ENCODE measurements at regions not wholly inside any gene's neighbourhood (a gene's known extent, or its start where the extent isn't known, plus 50 kb on each side); places are given as distances from the start of the nearest gene placed in this dataset.
"Not testable (repeated sequence)": the region's sequence is repeated elsewhere in the genome, so short reads cannot be mapped to it uniquely, and the experiment has no call there.

DNA sequence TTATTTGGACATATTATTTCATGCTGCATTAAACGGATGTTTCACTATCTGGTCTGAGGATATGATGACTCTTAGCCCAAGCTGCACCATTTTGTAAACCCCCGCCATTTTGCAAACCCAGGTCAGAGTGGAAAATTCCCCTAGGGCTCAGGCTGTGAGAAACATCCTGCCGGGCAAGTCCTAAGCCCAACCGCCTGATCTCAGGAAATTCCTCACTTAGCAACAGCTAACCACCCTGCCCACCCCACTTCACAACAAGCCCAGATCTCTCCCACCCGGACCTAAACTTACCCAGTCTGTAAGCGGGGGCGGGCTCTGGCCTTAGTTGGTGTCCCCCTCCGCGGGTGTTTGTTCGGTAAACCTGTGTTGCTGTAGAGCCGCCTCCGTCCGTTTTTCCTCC lies 2747.1 kb downstream of the PCDH7 start:
- no peak for DNase-seq

DNA sequence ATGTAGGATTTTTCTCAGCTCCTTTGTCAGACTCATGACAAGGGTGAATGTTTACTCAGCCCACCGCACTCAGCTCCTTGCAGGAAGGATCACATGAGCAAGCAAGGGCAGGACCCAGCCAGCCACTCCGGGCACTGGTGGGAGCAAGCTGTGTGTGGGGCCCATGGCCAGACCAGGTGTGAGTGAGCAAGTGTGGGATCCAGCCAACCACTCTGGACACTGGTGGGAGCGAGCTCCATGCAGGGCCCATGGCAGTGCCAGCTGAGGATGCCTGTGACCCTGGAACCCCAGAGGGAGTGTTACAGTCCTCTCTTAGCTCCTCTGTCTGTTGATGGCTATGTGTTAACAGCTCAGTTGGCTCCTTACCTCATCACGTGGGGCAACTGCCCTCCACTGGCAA lies 2750.6 kb downstream of the PCDH7 start:
- no peak for DNase-seq

DNA sequence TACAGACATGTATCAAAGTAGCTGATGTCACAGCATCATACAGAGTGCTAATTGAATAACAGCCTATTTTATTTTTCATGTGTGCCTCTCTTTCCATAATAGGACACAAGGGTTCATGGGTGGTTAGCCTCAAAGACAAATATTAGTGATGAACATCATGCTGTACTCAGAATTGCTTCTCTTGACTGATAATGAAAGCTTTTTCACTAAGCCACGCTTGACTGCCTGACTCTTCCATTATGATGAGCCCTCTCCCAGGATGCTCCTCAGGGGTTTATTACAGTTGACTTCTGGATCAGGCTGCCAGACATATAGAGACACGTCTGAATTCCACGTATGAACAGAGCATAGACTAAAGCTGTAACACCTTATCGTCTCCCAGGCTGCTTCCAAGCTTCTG lies 2757.5 kb downstream of the PCDH7 start:
- DNase-seq: no peak

DNA sequence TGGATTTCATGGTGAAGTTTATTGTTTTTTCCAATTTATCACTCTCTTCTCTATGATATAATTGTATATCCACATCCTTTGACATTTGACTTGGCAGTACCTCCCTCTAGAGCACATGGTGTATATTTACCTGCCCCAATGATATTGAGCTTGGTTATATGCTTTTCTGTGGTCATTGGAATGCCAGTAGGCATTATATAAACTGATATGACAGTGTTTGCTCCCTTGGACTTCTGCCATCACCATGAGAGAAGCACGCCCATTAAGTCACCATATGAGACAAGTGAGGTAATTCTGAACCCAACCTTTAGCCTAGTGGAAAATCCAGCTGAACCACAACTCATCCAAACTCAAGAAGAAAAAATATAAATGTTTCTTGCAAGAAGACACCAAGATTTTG lies 2761.5 kb downstream of the ARAP2 start:
- no peak for DNase-seq

DNA sequence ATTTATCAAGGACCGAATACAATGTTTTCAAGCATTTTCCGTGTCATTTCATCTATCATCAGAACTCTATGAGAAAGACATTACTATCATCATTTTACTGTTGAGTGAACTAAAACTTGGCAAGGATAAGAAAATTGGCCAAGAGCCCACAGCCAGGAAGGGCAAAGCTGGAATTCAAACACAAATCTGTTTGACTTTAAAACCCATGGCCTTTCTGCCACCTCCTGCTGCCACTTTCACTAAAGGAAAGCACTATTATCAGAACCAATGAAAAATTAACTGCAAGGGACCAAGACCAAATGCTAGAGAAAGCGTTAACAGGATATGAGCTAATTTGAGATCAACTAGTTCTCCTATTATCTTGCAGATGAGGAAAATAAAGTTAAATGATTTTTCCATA lies 2759.2 kb downstream of the ARAP2 start:
- no peak for DNase-seq

DNA sequence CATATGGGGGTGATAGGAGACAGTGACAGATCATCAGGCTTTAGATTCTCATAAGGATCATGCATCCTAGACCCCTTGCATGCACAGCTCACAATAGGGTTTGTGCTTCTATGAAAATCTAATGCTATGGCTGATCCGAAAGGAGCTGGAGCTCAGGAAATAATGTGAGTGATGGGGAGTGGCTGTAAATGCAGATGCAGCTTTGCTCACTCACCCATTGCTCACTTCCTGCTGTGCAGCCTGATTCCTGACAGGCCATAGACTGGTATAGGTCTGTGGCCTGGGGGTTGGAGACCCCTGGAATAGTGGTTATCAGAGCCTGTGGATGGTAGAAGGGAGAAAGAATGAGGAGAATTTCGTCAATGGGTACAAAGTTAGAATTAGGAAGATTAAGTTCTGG lies 2751.1 kb downstream of the ARAP2 start:
- no peak for DNase-seq

DNA sequence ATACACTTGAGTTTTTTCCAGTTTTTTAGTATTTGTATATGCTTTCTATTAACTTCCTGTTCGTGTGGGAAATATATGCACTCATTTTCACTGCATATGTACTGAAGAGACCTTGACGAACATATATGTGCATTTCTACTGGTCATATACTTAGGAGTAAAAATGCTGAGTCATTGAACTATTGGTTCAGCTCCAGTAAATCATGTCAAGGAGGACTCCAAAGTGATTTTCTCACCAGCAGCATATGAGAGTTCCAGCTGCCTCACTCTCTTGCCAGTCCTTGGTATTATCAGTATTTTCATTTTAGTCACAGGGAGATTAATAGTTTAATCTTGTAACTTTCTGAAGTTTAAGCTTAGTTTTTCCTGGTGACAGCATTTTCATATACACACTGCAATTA lies 2750.2 kb downstream of the ARAP2 start:
- no peak for DNase-seq

DNA sequence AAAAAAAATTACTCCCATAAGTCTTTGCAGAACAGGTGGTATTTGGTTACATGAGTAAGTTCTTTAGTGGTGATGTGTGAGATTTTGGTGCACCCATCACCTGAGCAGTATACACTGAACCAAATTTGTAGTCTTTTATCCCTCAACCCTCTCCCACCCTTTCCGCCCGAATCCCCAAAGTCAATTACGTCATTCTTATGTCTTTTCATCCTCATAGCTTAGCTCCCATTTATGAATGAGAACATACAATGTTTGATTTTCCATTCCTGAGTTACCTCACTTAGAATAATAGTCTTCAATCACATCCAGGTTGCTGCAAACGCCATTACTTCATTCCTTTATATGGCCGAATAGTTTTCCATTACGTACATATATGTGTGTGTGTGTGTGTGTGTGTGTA lies 2742.7 kb downstream of the ARAP2 start:
- not testable (repeated sequence) for DNase-seq

DNA sequence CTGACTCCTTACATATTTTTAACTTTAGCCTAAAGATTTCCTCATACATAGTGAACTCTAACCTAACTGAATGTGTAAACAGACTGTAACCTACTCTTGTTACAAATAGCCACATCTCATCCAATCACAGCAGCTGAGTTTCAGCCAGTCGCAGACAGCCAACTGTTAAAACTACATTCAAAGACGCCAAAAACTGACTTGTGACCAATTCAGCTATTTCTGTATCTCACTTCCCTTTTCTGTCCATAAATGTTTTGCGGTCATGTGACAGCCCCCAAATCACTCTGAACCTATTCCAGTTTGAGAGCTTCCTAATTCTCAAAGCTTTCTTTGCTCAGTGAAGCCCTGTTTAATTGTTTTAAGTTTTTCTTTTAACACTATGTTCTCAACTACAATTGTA lies 2731.9 kb downstream of the ARAP2 start:
- DNase-seq: no peak

DNA sequence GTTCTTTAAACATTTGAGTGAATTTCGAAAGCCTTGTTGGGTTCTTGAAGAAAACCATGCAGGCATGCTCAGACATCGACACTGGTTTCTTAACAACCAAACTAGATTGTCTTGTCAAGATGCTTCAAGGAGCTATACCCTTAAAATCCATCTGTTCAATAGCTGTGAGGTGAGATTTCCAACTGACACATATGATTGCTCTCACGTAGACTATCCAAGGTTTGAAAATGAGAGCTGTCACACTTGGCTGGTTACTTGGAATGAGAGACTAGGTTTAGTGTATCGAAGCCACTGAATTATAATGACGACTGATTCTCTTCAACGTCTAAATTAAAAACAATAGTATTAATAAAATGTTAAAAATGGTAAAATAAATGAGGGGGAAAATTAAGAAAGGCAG lies 2725.5 kb downstream of the ARAP2 start:
- DNase-seq: no peak

DNA sequence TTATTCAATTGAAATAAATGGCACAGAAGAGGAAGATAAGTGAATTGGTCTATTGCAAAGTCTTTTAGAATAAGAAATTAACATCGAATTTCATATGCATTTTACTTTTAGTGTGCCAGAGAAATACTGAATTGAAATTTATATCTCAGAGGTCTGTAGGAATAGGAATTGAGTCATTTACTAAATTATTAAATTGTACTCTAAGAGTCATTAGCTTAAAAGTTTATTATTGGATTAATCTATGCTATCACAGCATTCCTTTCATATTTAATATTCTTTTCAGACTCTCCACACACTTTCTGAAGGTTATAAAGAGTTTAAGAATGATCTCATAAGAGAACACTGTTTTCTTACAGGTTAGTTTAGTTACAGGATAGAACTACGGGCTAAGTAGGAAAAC lies 2711.5 kb downstream of the ARAP2 start:
- DNase-seq: no peak

DNA sequence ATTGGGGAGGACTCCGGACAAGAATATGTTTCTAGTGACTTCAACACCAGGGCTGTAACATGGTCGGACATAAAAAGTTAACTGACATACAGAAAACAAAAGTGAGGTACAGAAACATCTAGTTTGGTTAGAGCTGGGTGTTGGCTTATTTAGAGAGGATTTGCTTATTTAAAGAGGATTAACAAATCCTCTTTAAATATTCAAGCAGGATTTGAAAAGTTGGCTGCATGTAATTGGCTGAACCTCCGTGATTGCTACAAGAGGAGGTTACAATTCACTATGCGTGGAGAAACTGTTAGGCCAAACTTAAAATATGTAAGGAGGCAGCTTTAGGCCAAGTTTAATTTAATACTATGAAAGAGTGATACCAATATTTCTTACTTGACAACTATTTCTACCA lies 2707.4 kb downstream of the ARAP2 start:
- no peak for DNase-seq

DNA sequence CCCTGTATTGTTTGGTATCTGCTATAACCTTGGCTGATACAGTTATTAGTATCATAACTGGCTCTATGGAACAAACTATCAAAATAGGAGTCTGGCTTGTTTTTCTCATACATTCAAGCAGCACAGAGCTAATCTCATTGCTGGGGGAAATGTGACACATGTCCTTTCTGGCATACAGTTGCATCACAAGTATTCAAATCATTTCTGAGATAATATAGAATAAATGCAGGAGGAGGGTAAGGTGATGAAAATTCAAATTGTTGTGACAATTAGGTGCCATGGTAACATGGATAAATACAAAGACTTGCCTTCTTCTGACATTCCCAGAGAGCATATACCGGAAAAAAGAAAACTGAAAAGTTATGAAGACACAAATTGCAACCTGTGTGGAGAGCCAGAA lies 2706.8 kb downstream of the ARAP2 start:
- DNase-seq: no peak

DNA sequence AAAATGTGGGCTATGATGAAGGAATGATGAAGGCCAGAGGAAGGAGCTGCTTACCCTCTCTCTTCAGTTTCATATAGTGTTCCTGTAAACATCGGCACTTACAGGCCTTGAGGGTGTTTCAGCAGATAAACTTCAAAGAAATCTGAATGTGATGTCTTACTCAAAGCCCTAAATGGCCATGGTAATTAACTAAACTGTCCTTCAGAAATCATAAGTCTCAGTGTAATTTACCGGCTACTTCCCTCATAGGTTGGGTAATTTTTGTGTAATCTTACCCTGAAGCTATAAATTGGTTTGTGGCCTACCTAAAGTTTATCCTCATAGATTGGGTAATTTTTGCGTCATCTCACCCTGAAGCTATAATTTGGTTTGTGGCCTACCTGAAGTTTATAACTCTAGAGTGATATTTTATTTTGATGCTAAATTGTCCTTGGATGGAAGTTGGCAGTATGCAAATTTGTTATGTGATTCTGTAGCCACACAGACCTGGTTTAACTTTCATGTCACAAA lies 2700.3 kb downstream of the ARAP2 start:
- DNase-seq: no peak

DNA sequence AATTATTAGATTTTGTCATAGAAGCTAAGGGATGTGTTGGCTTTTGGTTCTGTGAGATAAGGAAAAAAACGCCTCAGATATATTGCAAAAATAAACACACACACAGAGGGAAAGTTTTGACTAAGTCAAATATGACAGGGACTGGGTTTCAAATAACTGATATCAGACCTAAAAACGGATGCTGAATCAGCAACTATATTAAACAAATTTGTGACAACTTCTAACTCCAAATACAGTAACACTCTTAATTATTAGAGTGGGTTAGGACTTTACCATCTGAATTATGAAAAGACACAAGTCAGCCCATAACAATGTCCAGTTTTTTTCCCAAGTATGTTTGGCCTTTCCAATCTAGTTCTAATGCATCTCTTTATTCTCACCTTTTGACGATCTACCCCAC lies 2693.1 kb downstream of the ARAP2 start:
- no peak for DNase-seq

DNA sequence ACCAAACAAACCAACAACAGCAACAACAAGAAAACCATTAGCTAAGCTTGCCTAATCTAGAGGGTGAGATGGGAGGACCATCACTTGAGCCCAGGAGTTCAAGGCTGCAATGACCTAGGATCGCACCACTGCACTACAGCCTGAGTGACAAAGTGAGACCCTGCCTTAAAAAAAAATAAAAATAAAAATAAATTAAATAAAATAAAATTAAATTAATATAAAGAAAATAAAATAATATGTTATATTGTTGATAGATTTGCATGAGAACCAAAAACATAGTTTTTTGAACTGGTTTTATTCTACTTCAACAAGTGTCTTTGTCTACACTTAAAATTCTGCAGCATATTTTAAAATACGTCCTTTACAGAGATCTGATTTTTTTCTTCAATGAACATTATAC lies 2683.1 kb downstream of the ARAP2 start:
- no peak for DNase-seq

DNA sequence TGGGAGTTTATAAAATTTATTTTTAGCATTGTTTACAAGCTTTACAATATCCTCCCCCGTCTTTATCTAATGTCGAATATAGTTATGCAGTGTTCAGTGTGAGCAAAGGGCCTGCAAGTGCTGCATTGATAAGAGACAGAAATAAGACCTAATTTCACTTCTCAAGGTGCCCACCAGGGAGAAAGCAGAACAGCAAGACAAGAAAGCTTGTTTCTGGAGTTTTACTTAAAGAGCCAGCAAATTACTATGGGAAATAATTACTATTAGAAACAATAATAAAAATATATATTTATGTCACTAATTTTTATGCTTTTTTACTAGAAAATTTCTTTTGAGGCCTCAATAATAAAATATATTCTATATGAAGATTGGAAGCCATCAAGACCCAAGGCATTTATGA lies 2677.7 kb downstream of the ARAP2 start:
- no peak for DNase-seq

DNA sequence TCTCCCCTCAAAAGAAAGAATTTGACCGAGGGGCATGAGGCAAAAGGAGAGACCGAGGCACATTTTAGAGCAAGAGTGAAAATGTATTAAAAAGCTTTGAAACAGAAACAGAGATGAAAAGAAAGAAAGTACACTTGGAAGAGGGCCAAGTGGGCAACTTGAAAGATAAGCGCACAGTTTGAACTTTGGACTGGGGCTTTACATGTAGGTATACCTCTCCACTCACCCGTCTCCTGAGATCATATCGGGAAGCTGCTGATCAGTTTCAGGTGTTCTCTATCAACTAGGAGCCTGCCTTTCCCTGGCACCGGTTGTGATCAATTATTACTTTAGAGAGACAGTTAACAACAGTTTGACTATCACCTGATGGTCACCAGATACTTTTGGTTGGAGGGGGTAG lies 2666.5 kb downstream of the ARAP2 start:
- no peak for DNase-seq

DNA sequence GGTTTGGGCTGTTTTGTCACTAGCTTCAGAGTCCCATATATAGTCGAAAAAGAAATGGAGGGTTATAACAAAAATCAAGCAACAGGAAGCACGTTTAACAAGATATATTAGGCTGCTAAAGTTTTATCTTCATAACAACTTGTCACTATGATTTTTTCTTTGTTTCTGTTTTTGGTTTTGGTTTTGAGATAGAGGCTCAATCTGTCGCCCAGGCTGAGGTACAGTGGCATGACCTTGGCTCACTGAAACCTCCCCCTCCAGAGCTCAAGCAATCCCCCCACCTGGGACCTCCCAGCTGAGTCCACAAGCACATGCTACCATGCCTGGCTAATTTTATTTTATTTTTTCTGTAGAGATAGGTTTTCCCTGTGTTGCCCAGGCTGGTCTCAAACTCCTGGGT lies 2664.4 kb downstream of the ARAP2 start:
- no peak for DNase-seq

DNA sequence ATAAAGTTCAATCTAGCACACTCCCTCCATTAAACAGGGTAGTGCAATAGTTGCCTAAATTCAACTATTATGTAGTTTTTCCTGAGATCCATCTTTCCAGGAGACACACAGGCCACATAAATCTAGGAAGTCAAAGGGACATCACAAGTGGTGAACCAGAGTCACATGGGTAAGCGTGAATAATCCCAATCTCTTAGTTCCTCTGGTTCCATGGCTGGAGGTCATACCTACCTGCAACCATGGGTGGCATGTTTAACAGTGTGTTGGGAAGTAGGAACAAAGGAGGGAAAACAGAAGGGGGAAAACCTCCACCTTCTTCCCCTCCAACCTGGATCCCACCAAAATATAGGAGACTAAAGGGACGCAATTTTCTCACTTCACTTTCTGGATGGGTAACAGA lies 2651.6 kb downstream of the ARAP2 start:
- DNase-seq: no peak

DNA sequence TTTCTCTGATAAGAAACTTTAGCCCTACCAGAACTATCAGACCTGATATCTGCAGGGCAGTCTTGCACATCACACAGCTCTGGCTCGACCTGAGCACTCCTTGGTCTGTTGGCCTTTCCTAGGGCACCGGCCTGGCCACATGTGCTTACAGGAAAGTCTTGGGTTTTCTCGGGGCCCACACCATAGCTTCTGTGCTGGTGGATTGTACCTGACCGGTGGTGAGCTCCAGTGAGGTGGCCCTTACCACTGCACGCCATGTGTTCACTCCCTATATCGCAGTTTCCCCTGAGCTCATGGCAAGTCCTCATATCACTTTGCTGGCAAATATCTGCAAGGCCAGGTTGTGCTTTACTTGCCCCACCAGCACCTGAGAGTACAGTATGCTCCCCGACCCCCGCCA lies 2637.4 kb downstream of the ARAP2 start:
- DNase-seq: no peak

DNA sequence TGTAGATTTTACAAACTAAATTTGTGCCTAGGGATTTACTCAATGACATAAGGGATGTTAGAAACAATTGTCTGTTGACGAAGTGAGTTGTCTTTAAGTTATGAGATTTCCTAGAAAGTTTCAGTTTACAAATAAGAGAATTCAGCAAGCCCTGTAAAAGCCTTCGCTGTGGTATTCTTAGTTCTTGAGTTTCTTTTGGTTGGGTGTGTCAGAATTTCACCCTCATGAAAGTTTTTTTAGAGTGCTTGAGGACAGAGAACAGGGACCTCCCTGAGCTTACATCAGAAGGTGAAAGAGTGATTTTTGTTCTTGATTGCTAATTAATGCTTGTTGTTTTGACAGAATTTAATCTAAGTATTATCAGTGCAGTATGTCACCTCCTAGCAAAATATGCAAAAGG lies 2628.2 kb downstream of the ARAP2 start:
- no peak for DNase-seq

DNA sequence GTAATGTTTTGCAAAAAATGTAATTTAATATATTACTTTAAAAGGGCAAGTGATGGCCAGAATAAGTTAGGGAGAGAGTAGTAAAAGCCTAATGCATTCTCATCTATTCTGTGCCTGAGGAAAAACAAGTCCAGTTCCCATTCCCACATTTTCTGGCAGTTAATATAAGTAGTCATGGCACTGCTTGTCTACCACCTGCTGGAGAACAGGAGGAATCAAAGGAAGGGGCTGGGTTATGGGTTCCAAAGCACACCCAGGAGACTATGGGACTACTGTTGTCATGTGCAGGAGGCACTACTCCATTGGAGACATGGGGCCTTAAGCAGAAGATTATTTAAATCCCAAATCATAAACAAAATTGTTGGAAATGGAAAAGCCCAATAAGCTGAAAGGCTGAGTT lies 2618.6 kb downstream of the ARAP2 start:
- DNase-seq: no peak

DNA sequence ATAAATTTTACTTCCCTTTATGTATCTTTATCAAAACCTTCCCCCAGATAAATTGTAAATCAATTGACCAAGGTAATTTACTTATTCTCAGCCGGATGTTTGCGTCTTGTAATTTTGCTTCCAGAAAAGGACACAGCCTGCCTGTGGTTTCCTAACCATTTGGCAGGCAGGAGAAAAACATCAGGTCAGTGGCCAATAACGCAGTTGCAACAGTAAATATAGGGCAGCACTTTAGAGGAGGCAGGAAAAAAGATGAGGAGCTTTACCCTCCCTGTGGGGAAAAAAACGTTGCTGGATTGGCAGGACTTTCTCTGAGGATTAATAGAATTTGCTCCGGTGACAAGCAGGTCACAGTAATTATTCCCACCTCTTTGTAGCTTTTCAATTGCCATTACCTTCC lies 2618.1 kb downstream of the ARAP2 start:
- no peak for DNase-seq

DNA sequence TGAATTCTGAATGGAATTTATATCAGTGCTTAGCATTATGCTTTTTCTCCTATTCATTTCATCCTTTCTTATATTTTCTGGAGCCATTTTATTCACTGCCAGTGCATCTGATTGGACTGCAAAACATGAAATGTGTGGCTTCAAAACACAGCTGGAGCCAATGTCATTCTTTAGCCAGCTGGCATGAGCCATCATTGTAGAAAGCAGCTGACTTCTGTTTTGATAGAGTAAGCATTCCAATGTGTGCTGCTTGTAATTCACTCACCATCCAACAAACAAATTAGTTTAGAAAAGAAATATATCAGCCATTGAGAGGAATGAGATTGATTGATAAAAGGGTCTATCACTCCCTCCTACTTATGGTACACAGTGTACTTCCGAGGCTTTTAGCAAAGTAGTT lies 2616.0 kb downstream of the ARAP2 start:
- peak; percentile 70 for DNase-seq

DNA sequence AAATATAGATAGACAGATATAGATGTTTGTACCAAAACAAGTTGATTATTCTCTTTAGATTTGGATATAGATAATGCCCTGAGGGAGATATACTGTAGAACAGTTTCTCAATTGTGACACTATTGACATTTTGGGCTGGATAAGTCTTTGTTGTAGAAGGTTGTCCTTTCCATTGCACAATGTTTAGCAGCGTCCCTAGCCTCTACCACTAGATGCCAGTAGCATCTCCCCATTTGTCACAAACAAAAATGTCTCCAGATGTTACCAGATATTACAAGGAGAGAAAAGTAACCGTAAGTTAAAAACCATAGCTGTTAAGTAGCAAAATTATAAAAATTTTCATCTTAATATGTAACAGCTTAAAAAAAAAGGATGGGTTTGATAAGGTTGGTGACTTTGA lies 2595.3 kb downstream of the ARAP2 start:
- no peak for DNase-seq

All from right hindlimb (tissue), 1 donor.